Suprapubic skin (tissue), 4 donors: ENCODE measurements at regions not wholly inside any gene's neighbourhood (a gene's known extent, or its start where the extent isn't known, plus 50 kb on each side); places are given as distances from the start of the nearest gene placed in this dataset.

Source experiments
- CTCF ChIP-seq, 2 donors: fragments of 200-600 bp in 1 of 2; fragments of 450-650 bp in 1 of 2; sonication (generic) in 1 of 2; IDR thresholded peaks; one replicate each; pipeline ENCODE4 v1.5.1; 2016 to 2019; ENCODE audit warnings: antibody characterized with exemption in 2 of 2, mild to moderate bottlenecking in 1 of 2, moderate library complexity in 1 of 2
- EP300 ChIP-seq: sonication (generic); formaldehyde crosslinking; IDR thresholded peaks from one replicate; pipeline ENCODE4 v1.6.1; 2017; ENCODE audit warnings: antibody characterized with exemption
- POLR2A ChIP-seq, 2 donors: fragments of 450-650 bp; IDR thresholded peaks; one replicate each; pipeline ENCODE4 v1.6.1; 2017; ENCODE audit warnings: antibody characterized with exemption in 2 of 2, mild to moderate bottlenecking in 2 of 2, moderate library complexity in 2 of 2
- POLR2AphosphoS5 ChIP-seq, 3 donors: sonication (generic); formaldehyde crosslinking; IDR thresholded peaks; one replicate each; pipeline ENCODE4 v1.6.1; 2017; ENCODE audit warnings: antibody characterized with exemption in 3 of 3

DNA sequence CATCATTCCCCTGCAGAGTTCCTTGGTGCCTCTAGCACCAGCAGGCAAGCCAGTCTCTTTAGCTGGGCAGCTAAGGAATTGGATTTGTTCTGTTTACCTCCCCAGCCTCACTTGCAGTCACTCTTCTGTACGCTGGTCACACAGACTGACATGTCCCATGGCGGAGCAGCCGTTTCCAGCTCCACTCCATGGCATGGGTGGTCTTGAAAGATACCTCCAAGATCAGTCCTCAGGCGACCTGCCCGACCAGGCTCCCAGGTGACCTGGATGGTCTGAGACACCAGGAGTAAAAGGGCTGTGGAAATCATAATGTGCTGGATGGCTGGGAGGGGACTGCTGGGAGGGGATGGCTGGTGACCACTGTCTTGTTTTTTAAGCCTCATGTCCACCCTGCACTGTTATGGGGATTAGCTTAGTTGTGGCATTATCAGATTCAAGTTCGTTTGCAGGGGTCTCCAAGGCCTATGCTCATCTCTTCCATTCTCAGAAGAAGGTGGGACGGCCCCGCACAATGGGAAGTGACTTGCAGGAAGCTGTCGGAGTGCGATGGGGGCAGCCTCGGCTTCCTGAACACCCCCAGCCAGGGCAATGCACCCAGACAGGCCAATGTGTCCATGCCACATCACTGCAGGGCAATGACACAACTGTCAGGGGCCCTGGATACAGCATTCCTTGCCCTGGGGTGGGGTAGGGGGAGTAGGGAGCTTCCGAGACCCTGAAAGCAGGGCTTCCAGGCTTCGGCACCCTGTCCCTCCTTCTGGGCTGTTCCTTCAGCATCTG lies 156.1 kb upstream of the MYCN start:
- no peak for TF ChIP-seq POLR2A (IDR thresholded peaks at IDR 0.05)
- no peak for TF ChIP-seq CTCF (IDR thresholded peaks at IDR 0.05)
- TF ChIP-seq EP300: no peak
- no peak for TF ChIP-seq POLR2AphosphoS5 (IDR thresholded peaks at IDR 0.05)
